ENCODE measurements at regions not wholly inside any gene's neighbourhood (a gene's known extent, or its start where the extent isn't known, plus 50 kb on each side); places are given as distances from the start of the nearest gene placed in this dataset.

- FAIRE-seq = no peak
Measured at GRCh38 chr13:90103099-90103784, 1244.2 kb upstream of the MIR17HG start.

GRCh38 chr13:90104764-90105163, 1242.7 kb upstream of the MIR17HG start:
- FAIRE-seq (no peak), DNase-seq (ENCODE audit: low spot score) (no peak)

More at GRCh38 chr13:90103099-90103784, 1244.2 kb upstream of the MIR17HG start:
- no peak for DNase-seq (ENCODE audit: low spot score)

GRCh38 chr13:90105276-90105675, 1242.2 kb upstream of the MIR17HG start:
- FAIRE-seq (no peak), DNase-seq (ENCODE audit: low spot score) (peak; percentile 21)

- FAIRE-seq (no peak), DNase-seq (ENCODE audit: low spot score) (no peak)
Measured at GRCh38 chr13:90105849-90106496, 1241.5 kb upstream of the MIR17HG start.

GRCh38 chr13:90107661-90108060, 1239.8 kb upstream of the MIR17HG start:
- DNase-seq (ENCODE audit: low spot score) (peak; percentile 19), FAIRE-seq (no peak)

GRCh38 chr13:90108547-90108946, 1238.9 kb upstream of the MIR17HG start:
- DNase-seq (ENCODE audit: low spot score) (no peak), FAIRE-seq (no peak)

GRCh38 chr13:90116121-90116520, 1231.4 kb upstream of the MIR17HG start:
- FAIRE-seq = no peak
- DNase-seq (ENCODE audit: low spot score) = no peak

- DNase-seq (ENCODE audit: low spot score) (no peak), FAIRE-seq (no peak)
Measured at GRCh38 chr13:90118467-90119071, 1228.9 kb upstream of the MIR17HG start.

GRCh38 chr13:90120026-90120425, 1227.5 kb upstream of the MIR17HG start:
- no peak for FAIRE-seq
- no peak for DNase-seq (ENCODE audit: low spot score)

GRCh38 chr13:90121784-90122183, 1225.7 kb upstream of the MIR17HG start:
- no peak for FAIRE-seq
- no peak for DNase-seq (ENCODE audit: low spot score)

- FAIRE-seq = no peak
- DNase-seq (ENCODE audit: low spot score) = no peak
Measured at GRCh38 chr13:90122531-90122930, 1225.0 kb upstream of the MIR17HG start.

- FAIRE-seq (no peak), DNase-seq (ENCODE audit: low spot score) (no peak)
Measured at GRCh38 chr13:90135558-90135957, 1211.9 kb upstream of the MIR17HG start.

- FAIRE-seq = no peak
- no peak for DNase-seq (ENCODE audit: low spot score)
Measured at GRCh38 chr13:90142251-90142650, 1205.2 kb upstream of the MIR17HG start.

- FAIRE-seq (no peak), DNase-seq (ENCODE audit: low spot score) (peak; percentile 6)
Measured at GRCh38 chr13:90154311-90154960, 1193.1 kb upstream of the MIR17HG start.

- no peak for FAIRE-seq
- DNase-seq (ENCODE audit: low spot score) = no peak
Measured at GRCh38 chr13:90156390-90156789, 1191.1 kb upstream of the MIR17HG start.

GRCh38 chr13:90168953-90169352, 1178.5 kb upstream of the MIR17HG start:
- DNase-seq (ENCODE audit: low spot score) (no peak), FAIRE-seq (no peak)

GRCh38 chr13:90170208-90170607, 1177.3 kb upstream of the MIR17HG start:
- DNase-seq (ENCODE audit: low spot score) (no peak), FAIRE-seq (no peak)

- DNase-seq (ENCODE audit: low spot score) (no peak), FAIRE-seq (no peak)
Measured at GRCh38 chr13:90171649-90172048, 1175.8 kb upstream of the MIR17HG start.

- no peak for FAIRE-seq
- no peak for DNase-seq (ENCODE audit: low spot score)
Measured at GRCh38 chr13:90177512-90177911, 1170.0 kb upstream of the MIR17HG start.

GRCh38 chr13:90184355-90184754, 1163.1 kb upstream of the MIR17HG start:
- no peak for FAIRE-seq
- no peak for DNase-seq (ENCODE audit: low spot score)

GRCh38 chr13:90185734-90186133, 1161.8 kb upstream of the MIR17HG start:
- DNase-seq (ENCODE audit: low spot score) = no peak
- FAIRE-seq = no peak

Data from RCC 7860 (cell line).